GM21515 (cell line): ENCODE measurements at regions not wholly inside any gene's neighbourhood (a gene's known extent, or its start where the extent isn't known, plus 50 kb on each side); places are given as distances from the start of the nearest gene placed in this dataset.
"Not testable (repeated sequence)": the region's sequence is repeated elsewhere in the genome, so short reads cannot be mapped to it uniquely, and the experiment has no call there.

ENCODE experiments used
- ATAC-seq: cut with Tn5 transposase; IDR thresholded peaks from one replicate; pipeline ENCODE4 v1.9.1; 2021; ENCODE audit not compliant: unreplicated experiment

DNA sequence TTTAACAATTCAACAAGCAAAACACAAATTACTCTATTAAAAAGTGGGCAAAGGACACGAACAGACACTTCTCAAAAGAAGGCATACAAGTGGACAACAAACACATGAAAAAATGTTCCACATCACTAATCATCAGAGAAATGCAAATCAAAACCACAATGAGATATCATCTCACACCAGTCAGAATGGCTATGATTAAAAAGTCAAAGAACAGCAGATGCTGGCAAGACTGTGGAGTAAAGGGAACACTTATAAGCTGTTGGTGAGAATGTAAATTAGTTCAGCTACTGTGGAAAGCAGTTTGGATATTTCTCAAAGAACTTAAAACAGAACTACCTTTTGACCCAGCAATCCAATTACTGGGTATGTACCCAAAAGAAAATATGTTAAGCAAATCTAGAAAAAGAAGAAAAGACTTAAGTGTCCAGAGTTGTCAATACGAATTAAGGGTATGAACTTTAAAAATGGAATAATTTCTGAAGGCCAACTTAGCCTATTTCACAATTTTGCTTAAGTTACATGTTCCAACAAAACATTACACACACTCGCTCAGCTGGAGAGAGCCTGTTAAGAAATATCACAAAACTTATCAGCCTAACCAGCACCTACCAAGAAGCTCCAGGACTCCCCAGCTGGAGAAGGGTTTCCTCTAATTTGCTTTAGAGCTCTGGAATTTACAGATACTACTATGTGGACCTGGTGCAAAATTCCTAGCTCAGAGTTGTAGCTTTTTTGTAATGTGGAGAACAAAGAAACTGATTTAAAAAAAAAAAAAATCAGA lies 232.1 kb downstream of the DUSP10 start:
- no peak for ATAC-seq

DNA sequence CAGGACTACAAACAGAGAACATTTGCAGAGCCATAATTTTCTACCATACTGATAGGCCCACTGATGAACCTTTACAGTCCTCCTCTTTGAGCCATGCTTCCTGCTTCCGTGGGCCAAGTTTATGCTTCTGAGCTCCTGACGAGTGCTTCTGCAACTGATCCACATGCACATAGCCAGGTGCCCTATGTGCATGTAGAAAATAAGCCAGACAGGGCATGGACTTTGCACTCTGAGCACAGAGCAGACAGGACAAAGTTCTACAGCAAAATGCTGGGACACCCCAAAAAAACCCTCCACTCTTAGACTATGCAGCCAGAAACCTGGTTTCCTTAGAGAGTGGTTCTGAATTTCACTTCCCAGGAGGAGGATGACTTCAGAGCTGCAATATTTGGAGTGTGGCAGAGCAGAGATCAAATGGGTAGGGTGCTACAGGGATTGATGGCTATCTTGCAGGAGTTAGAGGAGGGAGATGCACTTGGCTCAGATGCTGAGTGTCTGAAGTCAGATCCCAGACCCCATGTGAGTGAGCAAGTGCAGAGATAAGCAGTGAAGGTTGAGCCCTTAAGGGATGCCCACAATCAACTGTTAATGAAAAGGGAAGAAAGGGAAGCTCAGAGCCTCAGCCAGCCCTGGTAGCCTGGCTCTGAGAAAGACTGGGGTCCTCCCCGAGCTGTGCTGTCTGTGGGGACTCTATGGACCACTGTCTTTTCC lies 230.9 kb downstream of the DUSP10 start:
- no peak for ATAC-seq

DNA sequence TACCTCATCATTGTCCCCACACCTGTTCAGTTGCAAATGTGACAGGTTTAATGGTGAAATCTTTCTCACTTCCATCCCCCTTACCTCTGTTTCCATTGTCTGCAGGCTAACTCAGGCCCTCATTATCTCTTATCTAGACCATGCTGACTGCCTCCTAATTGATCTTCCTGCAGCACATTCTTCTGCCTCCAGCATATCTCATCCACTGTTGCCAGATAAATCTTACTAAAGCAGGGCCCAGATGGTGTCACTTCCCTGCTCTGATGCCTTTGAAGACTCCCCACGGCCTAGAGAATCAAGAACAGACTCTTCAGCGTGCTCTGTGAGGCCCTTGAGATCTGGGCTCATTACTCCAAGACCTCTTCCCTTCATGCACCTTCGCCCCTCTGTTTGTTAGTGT lies 230.1 kb downstream of the DUSP10 start:
- ATAC-seq = no peak

DNA sequence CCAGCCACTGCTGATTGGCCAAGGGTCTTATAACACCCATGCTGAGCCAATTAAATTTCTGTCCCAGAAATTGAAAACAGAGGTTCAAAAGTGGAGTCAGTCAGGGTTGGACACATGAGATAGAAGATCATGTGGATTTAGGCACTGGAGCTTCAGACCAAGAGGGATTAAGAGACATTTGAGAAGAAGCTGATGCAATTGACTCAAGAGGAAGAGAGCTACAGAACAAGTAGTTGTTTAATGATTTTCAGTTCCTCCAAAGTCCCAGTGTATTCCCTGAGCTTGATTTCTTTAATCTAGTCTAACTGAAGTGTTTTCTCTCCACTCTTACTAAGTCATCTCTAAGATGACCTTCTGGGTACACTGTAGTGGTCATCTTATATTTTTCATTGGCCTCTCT lies 227.1 kb downstream of the DUSP10 start:
- no peak for ATAC-seq

DNA sequence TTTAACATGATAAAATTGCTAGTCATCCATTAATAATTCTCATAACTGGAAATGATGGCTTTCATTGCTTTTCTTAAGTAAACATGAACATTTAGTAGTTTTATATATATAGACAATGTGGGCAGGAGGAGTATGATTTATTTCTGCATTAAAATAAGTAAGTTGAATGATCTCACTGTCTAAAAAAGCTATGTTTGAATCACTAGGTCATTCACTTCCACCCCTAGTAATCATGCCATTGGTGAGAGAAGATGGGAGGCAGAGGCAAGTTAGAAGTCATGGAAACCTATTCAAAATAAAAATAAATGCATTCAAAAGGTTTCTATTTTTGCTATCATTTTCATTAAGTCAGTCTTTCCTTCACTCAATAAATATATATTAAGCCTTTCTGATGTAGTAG lies 226.4 kb downstream of the DUSP10 start:
- no peak for ATAC-seq

DNA sequence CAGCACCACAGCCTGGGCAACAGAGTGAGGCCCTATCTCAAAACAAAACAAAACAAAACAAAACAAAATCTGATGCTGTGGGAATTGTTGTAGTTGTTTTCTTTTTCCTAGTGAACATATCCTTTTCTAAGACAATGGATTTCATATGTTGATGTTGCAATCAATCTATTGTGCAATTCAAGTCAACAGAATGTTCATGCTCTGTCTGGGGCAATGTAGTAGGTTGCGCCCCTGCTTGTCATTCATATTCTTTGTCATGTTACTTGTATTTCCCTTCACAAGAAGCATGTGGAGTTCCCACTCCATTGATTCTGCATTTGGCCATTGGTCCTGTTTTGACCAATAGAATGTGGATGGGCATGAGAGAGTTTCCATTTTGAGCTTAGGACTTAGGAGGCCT lies 223.9 kb downstream of the DUSP10 start:
- ATAC-seq = no peak

DNA sequence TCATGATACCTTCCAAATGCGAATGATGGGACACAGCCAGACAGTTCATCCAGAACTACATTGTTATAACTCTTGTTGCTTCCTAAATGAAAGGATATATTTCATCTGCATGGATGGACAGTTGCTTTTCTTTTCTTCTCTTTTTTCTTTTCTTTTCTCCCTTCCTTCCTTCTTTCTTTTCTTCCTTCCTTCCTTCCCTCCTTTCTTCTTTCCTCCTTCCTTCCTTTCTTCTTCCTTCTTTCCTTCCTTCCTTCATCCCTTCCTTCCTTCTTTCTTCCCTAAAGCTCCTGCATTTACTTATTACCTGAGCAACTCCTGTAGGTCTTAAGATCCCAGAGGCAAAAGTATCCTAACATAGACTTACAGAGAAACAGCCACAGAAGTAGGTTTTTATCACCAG lies 221.6 kb downstream of the DUSP10 start:
- no peak for ATAC-seq

DNA sequence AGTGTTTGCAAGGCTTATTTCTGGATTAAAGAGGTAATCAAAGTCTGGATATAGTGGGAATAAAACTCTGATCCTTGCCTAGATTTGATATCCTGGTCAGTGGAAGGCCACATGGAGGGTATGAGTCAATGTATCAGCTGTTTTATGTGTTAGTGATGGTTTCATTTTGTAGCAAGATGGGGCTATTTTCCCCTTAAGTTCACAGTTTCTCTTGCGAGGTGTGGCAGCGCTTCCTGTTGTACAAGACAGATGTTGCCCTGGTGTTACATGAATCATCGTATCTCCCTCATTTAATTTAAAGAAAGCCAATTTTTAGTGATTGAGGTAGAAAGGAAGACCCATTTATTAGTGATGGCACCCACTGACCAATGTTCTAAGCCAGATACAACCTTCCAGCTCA lies 220.2 kb downstream of the DUSP10 start:
- no peak for ATAC-seq

DNA sequence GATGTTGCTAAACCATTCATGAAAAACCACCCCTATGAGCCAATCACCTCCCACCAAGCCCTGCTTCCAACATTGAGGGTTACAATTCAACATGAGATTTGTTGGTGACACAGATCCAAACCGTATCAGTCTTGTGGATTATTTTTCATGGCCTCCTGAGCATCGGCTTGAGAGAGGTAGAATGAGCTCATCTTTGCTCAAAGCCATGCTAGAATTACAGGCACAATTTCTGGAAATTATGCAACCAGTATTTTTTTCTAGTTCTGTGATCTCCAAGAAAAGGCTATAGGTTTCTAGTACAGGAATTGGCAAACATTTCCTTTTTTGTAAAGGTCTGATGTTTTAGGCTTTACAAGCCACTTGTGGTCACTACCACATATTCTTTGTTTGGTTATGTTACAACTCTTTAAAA lies 219.4 kb downstream of the DUSP10 start:
- ATAC-seq = no peak

DNA sequence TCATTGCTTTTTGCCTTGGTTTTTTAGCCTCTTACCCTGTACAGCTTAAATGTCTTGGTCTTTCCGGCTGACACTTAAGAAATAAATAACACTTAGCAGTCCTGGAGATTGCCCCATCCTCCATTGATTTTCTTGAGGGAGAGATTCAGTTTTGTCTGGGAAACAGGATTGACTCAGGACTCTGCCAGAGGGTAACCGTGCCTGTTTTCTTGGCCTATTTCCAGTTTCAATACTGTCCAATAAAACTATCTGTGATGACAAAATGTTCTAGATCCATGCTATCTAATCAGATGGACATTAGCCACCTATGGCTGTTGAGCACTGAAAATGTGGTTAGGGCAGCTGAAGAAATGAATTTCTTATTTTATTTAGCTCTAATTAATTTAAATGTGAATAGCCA lies 216.1 kb downstream of the DUSP10 start:
- ATAC-seq = no peak

DNA sequence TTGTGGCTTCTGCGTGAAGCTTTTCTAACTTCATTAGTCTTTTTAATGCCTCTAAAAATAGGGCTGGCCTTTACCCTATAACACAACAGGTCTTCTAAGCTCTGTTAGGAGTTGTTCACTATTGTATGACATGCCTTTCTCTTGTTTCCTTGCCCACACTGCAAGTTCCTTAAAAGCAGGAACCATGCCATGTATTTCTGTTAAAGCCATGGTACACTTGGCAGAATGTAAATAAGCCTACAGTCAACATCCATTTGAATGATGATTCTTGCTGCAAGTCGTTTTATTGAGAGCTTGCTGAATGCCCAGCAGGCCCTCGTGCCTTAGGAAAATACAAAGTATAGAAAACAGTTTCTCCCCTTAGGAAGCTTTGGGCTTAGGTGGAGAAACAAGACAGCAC lies 214.6 kb downstream of the DUSP10 start:
- ATAC-seq = no peak

DNA sequence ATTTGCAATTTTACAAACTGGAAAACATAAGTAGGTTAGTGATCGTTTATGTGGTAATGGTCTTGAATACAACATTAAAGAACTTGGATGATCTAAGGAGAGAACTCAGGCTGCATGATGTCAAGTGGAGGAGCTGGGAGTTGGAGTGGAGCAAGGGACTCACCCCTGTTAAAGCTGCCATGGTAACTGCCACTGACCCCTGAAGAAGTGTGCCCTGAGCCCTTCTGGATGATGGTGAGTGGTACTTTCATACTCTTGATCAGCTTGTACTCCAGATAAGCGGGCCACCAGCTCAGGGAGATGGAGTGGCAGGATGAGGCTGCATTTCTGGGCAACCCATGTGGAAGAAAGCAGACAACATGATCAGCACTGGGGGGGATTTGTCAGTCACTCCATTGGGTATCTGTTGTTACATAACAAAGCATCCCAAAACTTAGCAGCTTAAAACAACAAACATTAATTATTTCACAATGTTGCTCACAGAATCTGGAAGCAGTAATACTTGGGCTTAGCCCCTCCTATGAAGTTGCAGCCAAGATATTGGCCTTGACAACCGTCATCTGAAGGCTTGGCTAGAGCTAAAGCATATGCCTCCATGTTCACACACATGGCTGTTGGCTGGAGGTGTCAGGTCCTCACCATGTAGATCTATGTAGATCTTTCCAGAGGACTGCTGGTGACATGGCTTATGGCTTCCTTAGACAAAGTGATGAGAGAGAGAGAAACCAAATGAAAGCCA lies 213.8 kb downstream of the DUSP10 start:
- ATAC-seq = no peak

DNA sequence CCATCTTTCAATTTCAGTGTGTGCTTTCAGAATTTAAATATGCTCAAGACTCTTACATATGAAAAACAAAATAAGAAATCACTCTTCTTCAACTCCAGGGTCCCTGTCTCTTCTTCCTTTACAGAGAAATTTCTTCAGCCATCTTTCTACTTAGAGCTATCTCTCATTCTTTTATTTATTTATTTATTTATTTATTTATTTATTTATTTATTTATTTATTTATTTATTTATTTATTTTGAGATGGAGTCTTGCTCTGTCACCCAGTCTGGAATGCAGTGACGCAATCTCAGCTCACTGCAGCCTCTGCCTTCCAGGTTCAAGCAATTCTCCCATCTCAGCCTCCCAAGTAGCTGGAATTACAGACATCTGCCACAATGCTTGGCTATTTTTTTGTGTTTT lies 211.7 kb downstream of the DUSP10 start:
- ATAC-seq = not testable (repeated sequence)

DNA sequence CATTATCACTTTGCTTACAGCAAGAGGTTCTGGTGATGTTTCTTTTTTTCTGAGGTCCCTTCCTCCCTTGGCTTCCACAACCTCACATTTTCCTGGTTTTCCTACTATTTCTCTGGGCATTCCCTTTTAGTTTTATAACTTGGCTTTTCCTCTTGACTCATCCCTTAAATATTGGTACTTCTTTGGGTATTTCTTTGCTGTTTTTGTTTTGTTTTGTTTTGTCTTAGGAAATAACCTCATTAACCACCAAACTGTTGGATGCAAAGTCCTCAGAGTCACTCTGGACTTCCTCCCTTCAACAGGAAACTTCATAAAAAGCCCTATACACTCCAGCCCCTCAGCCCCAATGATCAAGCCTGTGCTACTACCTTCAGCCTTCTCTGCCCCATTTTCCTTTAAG lies 211.1 kb downstream of the DUSP10 start:
- ATAC-seq = no peak

DNA sequence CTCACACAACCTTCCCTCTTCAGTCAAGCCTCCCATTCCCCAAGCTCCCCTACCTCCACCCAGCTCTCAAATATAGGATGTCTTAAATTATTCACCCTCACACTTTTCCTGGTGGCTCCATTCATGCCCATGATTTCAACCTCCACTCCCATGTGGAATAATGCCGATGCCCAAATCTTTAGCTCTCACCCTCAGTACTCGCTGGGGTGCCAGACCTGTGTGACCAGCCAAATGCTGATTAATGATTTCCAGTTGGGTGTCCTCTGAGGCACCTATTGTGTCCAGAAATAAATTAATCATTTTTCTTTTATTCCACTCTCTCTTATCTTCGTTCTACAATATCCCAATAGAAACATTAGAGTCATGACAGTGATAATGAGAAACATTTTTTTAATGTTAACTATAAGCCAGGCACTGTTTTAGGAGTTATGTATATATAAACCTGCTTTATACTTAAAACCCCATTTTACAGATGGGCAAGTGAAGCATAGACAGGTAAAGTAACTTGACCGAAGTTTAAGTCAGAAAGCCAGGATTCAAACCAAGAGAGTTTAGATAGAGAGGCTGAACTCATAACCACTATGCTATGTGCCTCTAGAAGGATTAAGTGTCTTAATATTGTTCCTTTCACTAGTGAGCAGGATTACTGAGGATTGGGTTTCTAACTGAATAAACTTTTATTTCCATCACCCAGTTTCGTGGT lies 209.7 kb downstream of the DUSP10 start:
- ATAC-seq = no peak

DNA sequence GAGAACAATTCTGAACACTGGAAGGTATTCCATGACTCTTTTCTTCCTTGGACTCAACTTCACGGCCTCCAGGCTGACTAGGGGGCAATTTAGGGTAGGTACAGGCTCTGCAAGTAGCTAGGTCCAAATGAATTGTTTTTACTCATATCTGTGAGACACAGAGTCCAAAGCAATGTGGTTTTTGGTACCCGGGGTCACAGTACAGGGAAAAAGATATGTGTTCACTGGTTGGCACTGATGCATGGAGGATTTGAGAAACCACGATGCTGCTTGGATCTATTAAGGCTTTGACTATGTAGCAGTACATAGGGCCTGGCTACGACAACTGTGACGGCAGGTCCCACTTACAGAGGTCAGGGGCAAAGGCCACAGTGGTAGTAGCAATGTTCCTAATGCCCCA lies 200.6 kb downstream of the DUSP10 start:
- no peak for ATAC-seq

DNA sequence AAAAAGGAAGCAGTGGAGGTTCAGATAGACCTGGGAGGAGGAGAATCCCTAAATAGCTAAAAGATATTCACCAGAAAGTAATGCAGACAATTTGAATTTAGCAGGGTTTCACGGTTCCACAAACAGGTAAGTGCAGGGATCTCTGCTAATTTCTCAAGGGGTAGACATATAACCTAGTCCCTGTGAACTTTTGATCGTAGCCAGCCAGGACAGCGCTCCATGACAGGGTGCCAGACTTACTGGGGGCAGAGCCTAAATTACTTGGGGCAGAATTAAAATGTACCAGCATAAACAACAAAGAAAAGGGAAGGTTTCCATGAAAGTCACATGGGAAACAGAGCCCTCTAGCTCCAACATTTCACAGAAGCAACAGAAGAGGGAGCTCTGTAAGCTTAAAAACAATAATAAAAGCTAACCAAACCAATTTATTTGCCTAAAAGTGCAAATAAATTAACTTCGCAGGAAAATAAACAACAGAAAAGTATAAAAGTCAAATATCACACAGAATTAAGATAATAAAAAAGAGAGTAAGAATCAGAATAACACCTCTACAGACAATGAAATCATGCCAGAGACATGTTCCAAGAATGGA lies 198.3 kb downstream of the DUSP10 start:
- no peak for ATAC-seq

DNA sequence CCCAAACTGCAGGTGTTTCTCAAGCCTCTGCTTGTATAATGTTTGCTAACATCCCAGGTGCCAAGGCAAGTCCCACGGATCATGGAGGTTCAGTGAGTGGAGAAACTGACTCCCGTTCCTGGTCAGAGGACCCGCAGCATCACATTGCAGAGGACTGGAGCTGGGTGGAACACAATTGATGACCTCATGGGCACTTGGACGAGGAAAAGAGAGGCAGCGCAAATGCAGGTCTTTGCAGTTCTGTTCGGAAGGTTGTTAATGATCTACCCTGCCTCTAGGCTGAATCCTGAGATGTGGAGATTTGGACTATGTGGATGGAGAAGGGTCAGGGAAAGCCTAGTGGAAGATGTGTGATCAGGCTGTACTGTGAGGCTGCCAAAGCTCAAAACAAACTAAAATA lies 192.9 kb downstream of the DUSP10 start:
- no peak for ATAC-seq

DNA sequence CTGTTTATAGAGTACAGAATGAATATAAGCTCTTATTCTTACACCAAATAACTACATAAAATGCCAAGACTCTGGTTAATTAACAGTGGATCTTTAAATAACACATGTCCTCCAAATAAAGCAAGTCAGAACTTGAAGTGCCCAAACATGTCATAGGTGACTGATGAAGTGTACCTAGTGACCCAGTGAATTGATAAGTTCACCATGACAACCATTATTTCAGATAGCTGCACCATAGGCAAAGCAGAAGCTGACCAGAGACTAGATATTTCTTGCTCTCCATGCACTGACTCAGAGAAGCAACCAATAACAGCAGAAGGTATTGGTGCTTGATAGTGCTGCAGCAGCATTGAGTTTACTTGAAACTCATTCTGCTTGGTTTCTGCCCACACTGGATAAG lies 192.1 kb downstream of the DUSP10 start:
- ATAC-seq = no peak

DNA sequence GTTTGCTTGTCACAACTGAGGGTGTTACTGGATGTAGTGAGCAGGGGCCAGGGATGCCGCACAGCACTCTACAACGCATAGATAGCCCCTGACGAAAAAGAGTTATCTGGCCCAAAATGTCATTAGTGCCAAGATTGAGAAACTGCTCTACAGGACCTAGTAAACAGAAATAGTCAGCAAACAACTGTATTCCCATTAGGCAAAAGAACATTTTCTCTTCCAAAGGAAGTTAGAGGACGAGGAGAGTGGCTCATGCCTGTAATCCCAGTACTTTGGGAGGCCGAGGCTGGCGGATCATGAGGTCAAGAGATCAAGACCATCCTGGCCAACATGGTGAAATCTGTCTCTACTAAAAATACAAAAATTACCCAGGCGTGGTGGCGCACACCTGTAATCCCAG lies 189.1 kb downstream of the DUSP10 start:
- ATAC-seq = not testable (repeated sequence)
